Body of pancreas (tissue), 4 donors: ENCODE measurements at regions not wholly inside any gene's neighbourhood (a gene's known extent, or its start where the extent isn't known, plus 50 kb on each side); places are given as distances from the start of the nearest gene placed in this dataset.

Source experiments
- CTCF ChIP-seq, 7 experiments: fragments of 450-650 bp in 4 of 7; fragments of 200-600 bp in 3 of 7; sonication (generic) in 3 of 7; IDR thresholded peaks; one replicate each; pipeline ENCODE4 v1.5.1; 2016 to 2019; ENCODE audit warnings: antibody characterized with exemption in 7 of 7
- POLR2A ChIP-seq, 3 donors: fragments of 450-650 bp; IDR thresholded peaks; one replicate each; pipeline ENCODE4 v1.6.1; 2016; ENCODE audit warnings: antibody characterized with exemption in 3 of 3, mild to moderate bottlenecking in 2 of 3

GRCh38 chr4:26015906-26016305, 101.9 kb downstream of the SMIM20 start:
- TF ChIP-seq CTCF (IDR thresholded peaks at IDR 0.05) (no peak), POLR2A (IDR thresholded peaks at IDR 0.05) (no peak)
